Stomach (tissue), 4 donors: ENCODE measurements at regions not wholly inside any gene's neighbourhood (a gene's known extent, or its start where the extent isn't known, plus 50 kb on each side); places are given as distances from the start of the nearest gene placed in this dataset.

Source experiments
- POLR2AphosphoS5 ChIP-seq, 3 donors: sonication (generic); formaldehyde crosslinking; IDR thresholded peaks; one replicate each; pipeline ENCODE4 v1.6.1; 2016; ENCODE audit warnings: antibody characterized with exemption in 3 of 3
- TF ChIP-seq, protein P1 (sequence below), 7 experiments: fragments of 450-650 bp in 4 of 7; fragments of 200-600 bp in 3 of 7; sonication (generic) in 3 of 7; IDR thresholded peaks; one replicate each; pipeline ENCODE4 v1.5.1; 2016 to 2019; ENCODE audit warnings: antibody characterized with exemption in 7 of 7, control low read depth in 2 of 7, mild to moderate bottlenecking in 1 of 7

DNA sequence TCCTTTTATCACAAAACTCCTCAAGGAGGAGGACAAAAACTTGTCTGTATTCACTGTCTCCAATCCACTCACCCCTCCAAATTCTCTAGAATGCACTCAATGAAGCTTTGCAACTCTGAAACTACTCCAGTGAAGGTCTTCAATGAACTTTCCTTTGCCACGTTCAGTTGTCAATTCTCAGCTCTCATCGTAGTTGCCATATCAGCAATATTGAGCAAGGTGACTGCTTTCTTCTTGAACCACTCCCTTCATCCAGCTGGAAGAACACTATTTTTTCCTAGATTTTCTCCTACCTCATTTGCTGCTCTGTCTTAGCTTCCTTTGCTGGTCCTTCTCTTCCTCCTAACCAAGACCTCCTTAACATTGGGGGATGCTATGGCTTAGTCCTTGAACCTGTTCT is 191.8 kb downstream of the KDR start:
- TF ChIP-seq, protein P1, sequence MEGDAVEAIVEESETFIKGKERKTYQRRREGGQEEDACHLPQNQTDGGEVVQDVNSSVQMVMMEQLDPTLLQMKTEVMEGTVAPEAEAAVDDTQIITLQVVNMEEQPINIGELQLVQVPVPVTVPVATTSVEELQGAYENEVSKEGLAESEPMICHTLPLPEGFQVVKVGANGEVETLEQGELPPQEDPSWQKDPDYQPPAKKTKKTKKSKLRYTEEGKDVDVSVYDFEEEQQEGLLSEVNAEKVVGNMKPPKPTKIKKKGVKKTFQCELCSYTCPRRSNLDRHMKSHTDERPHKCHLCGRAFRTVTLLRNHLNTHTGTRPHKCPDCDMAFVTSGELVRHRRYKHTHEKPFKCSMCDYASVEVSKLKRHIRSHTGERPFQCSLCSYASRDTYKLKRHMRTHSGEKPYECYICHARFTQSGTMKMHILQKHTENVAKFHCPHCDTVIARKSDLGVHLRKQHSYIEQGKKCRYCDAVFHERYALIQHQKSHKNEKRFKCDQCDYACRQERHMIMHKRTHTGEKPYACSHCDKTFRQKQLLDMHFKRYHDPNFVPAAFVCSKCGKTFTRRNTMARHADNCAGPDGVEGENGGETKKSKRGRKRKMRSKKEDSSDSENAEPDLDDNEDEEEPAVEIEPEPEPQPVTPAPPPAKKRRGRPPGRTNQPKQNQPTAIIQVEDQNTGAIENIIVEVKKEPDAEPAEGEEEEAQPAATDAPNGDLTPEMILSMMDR (IDR thresholded peaks at IDR 0.05), result no peak
- no peak for TF ChIP-seq POLR2AphosphoS5 (IDR thresholded peaks at IDR 0.05)
